ENCODE measurements at regions not wholly inside any gene's neighbourhood (a gene's known extent, or its start where the extent isn't known, plus 50 kb on each side); places are given as distances from the start of the nearest gene placed in this dataset.

- ChIA-PET POLR2A (no interaction called here), CTCF (no interaction called here)
Observed at GRCh38 chrX:112164420-112164819, 81.8 kb upstream of the TRPC5 start.

DNA sequence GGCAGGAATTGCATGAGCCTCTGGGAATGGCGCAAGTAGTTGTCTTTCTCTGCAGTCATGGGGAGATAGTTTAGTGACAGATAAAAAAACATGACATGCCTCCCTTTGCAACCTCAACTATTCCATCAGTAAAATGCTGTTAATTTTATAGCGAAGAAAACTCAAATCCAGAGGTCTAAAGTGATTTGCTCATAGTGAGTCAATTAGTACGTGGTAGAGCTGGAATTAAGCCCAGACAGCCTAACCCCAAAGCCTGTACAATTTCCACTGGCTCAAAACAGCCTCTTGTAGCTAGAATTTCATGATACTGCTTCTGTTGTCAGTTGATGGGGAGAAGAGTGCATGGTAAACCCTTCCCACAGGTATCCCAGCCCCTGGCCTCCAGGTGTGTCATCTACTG is 81.3 kb upstream of the TRPC5 start:
- ChIA-PET POLR2A (no interaction called here), CTCF (no interaction called here)

DNA sequence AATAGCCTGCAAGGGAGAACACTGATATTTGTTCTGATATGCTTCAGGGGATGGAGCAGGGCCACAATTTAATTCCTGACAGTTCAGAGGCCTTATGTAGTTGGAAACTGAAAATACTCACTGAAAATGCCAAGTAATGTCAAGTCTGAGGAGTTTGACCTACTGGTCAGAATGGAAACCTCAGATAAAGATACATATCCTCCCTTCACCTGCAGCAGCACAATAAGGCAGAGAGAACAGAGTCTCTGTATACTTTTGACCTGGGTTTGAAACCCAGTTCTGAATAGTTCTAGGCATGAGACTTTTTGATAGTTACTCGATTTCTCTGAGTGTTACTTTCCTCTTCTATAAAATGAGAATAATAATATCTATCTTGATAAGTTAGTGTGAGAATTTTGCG is 65.8 kb upstream of the TRPC5 start:
- ChIA-PET POLR2A (no interaction called here), CTCF (no interaction called here)

GRCh38 chrX:112147206-112147605 is 64.6 kb upstream of the TRPC5 start:
- ChIA-PET POLR2A (no interaction called here), CTCF (no interaction called here)

DNA sequence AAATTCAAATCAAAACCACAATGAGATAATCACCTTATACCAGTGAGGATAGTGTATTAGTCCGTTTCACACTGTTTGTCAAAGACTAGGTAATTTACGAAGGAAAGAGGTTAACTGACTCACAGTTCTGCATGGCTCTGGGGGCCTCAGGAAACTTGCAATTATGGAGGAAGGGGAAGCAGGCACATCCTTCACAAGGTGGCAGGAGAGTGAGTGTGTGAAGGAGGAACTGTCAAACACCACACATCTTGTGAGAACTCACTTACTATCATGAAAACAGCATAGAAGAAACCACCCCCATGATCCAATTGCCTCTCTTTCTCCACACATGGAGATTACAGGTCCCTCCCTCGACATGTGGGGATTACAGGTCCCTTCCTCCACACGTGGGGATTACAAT is 54.7 kb upstream of the TRPC5 start:
- POLR2A ChIA-PET: no interaction called here
- CTCF ChIA-PET: no interaction called here
